ENCODE measurements at regions not wholly inside any gene's neighbourhood (a gene's known extent, or its start where the extent isn't known, plus 50 kb on each side); places are given as distances from the start of the nearest gene placed in this dataset.
A peak's percentile ranks its signal among the peaks of the same experiment; 100 is the strongest.

GRCh38 chr6:6900569-6901204 lies 207.1 kb upstream of the RREB1 start:
- no peak for DNase-seq

GRCh38 chr6:6901205-6901719 lies 206.5 kb upstream of the RREB1 start:
- no peak for DNase-seq

GRCh38 chr6:6901945-6902344 lies 205.8 kb upstream of the RREB1 start:
- DNase-seq, result no peak

- no peak for DNase-seq
These were observed 201.7 kb upstream of the RREB1 start for GRCh38 chr6:6905961-6906518.

GRCh38 chr6:6906570-6907213 lies 201.1 kb upstream of the RREB1 start:
- no peak for DNase-seq

- DNase-seq, result no peak
These were observed 200.5 kb upstream of the RREB1 start for GRCh38 chr6:6907286-6907685.

- DNase-seq, result no peak
These were observed 199.6 kb upstream of the RREB1 start for GRCh38 chr6:6908121-6908520.

- DNase-seq, result no peak
These were observed 198.7 kb upstream of the RREB1 start for GRCh38 chr6:6909111-6909510.

GRCh38 chr6:6910734-6911295 lies 196.9 kb upstream of the RREB1 start:
- DNase-seq, result no peak

GRCh38 chr6:6911391-6911790 lies 196.4 kb upstream of the RREB1 start:
- no peak for DNase-seq

GRCh38 chr6:6912817-6913744 lies 194.7 kb upstream of the RREB1 start:
- DNase-seq, result no peak

GRCh38 chr6:6915219-6915618 lies 192.5 kb upstream of the RREB1 start:
- no peak for DNase-seq

- DNase-seq, result peak; percentile 34
These were observed 191.8 kb upstream of the RREB1 start for GRCh38 chr6:6915813-6916547.

- DNase-seq, result no peak
These were observed 191.2 kb upstream of the RREB1 start for GRCh38 chr6:6916598-6916997.

- peak; percentile 57 for DNase-seq
These were observed 189.4 kb upstream of the RREB1 start for GRCh38 chr6:6918216-6918983.

- no peak for DNase-seq
These were observed 188.6 kb upstream of the RREB1 start for GRCh38 chr6:6919173-6919572.

GRCh38 chr6:6920114-6920986 lies 187.4 kb upstream of the RREB1 start:
- DNase-seq, result no peak

- DNase-seq, result no peak
These were observed 186.8 kb upstream of the RREB1 start for GRCh38 chr6:6920987-6921313.

- no peak for DNase-seq
These were observed 185.6 kb upstream of the RREB1 start for GRCh38 chr6:6922166-6922565.

- no peak for DNase-seq
These were observed 184.2 kb upstream of the RREB1 start for GRCh38 chr6:6923605-6924004.

- no peak for DNase-seq
These were observed 183.1 kb upstream of the RREB1 start for GRCh38 chr6:6924708-6925107.

All from fibroblast of skin of right quadriceps (primary cell).